Memory B cell (primary cell): ENCODE measurements at regions not wholly inside any gene's neighbourhood (a gene's known extent, or its start where the extent isn't known, plus 50 kb on each side); places are given as distances from the start of the nearest gene placed in this dataset.

ENCODE experiments used
- ATAC-seq: fragments of 150-1000 bp; cut with Tn5 transposase; 2 replicates; pipeline ENCODE4 v1.10.0; 2021; ENCODE audit warnings: low read depth, mild to moderate bottlenecking, moderate library complexity
- DNase-seq, 2 donors: peaks; one replicate each; pipeline ENCODE4 v3.0.0; 2022; ENCODE audit warnings: low spot score in 2 of 2
- H3K27ac Mint-ChIP-seq: one replicate; pipeline ENCODE4 v1.8.0; 2022; ENCODE audit warnings: mild to moderate bottlenecking, moderate library complexity, mixed read lengths
- H3K27me3 Mint-ChIP-seq: one replicate; pipeline ENCODE4 v1.8.0; 2022; ENCODE audit warnings: mixed read lengths
- H3K36me3 Mint-ChIP-seq: one replicate; pipeline ENCODE4 v1.8.0; 2022; ENCODE audit warnings: mild to moderate bottlenecking, mixed read lengths
- H3K4me1 Mint-ChIP-seq: one replicate; pipeline ENCODE4 v1.8.0; 2022; ENCODE audit warnings: mixed read lengths
- H3K4me3 Mint-ChIP-seq: one replicate; pipeline ENCODE4 v1.8.0; 2022; ENCODE audit warnings: mild to moderate bottlenecking, moderate library complexity, mixed read lengths
- H3K9me3 Mint-ChIP-seq: one replicate; pipeline ENCODE4 v1.8.0; 2022; ENCODE audit warnings: mixed read lengths

GRCh38 chr18:39795350-39795749 is 2159.7 kb upstream of the PIK3C3 start:
- Mint-ChIP-seq H3K27ac (no peak overlapping the region), H3K4me3 (no peak overlapping the region), H3K9me3 (peaks cover 1% of the 10 kb centered on the region), H3K4me1 (no peaks in the 10 kb centered on the region), H3K36me3 (no peaks in the 10 kb centered on the region), H3K27me3 (no peaks in the 10 kb centered on the region)
- ATAC-seq (no peak), DNase-seq (no peak)

DNA sequence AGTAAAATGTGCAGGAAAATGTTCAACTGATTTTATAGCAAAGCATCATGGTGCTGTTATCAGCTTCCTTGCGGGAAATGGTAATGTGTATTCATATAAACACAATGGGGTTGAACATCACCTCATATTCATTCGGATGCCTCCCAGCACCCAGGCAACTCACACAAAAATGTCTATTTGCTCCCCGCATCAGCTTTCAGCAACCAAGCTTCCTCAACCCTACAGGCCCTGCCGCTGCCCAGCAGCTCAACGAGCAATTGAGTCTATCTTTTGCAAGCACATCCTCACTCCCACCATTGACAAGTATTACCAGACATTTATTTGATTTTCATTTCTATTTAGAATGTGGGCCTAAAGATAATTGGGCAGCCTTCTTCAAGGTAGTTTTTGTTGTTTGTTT is 2161.4 kb upstream of the PIK3C3 start:
- no peak for ATAC-seq
- Mint-ChIP-seq H3K27ac (no peak overlapping the region), H3K27me3 (no peaks in the 10 kb centered on the region)

GRCh38 chr18:39788383-39788782 is 2166.7 kb upstream of the PIK3C3 start:
- Mint-ChIP-seq H3K4me3 (no peak overlapping the region), H3K27me3 (peaks cover 1% of the 10 kb centered on the region), H3K27ac (no peak overlapping the region), H3K36me3 (no peaks in the 10 kb centered on the region), H3K4me1 (no peaks in the 10 kb centered on the region), H3K9me3 (peaks cover 5% of the 10 kb centered on the region)
- DNase-seq (no peak), ATAC-seq (no peak)

More for the DNA sequence above, 2161.4 kb upstream of the PIK3C3 start:
- Mint-ChIP-seq H3K9me3 (peaks cover 4% of the 10 kb centered on the region), H3K4me3 (no peak overlapping the region), H3K36me3 (no peaks in the 10 kb centered on the region), H3K4me1 (no peaks in the 10 kb centered on the region)
- DNase-seq: no peak

DNA sequence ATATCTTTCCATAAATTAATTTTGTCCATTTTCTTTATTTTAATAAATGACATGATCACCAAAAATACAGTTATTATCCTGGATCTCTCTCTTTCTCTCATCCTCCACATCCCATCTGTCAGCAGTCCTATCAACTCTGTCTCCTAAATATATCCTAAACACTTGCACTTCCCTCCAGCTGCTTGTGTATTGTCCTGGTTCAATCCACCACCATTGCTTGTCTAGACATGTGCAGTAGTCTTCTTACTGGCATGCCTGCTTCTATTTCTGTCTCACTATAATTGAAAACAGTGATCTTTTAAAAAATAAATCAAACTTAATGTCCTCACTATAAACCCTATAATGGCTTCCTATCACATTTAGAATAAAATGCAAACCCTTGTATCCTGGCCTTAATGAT is 2168.6 kb upstream of the PIK3C3 start:
- Mint-ChIP-seq H3K27ac (no peak overlapping the region), H3K4me1 (no peaks in the 10 kb centered on the region), H3K9me3 (peaks cover 4% of the 10 kb centered on the region), H3K4me3 (no peak overlapping the region), H3K27me3 (peaks cover 1% of the 10 kb centered on the region), H3K36me3 (no peaks in the 10 kb centered on the region)
- no peak for DNase-seq
- no peak for ATAC-seq

- Mint-ChIP-seq H3K4me3 (no peak overlapping the region), H3K27ac (no peak overlapping the region), H3K4me1 (no peaks in the 10 kb centered on the region), H3K36me3 (no peaks in the 10 kb centered on the region), H3K27me3 (peaks cover 1% of the 10 kb centered on the region), H3K9me3 (peaks cover 4% of the 10 kb centered on the region)
- no peak for DNase-seq
- ATAC-seq: no peak
These were observed 2170.5 kb upstream of the PIK3C3 start for GRCh38 chr18:39784541-39784940.

DNA sequence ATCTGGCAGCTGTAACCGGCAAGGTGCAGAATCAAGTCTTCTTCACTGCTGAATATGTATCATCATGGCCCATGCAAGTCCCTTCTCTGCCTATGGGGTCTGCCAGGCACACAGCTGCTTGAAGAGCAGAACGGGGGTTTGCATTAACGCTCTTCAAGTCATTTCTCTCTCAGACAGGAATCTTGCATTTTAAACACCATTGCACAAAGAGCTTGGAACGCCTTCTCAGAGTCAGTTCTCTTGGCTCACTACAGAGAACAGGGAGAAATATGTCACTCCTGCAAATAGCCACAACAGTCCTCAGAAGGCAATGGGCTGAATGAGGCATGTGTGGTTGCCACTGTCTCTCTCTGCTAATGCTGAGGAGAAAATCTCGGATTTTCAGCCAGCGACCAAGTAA is 2173.5 kb upstream of the PIK3C3 start:
- Mint-ChIP-seq H3K36me3 (no peaks in the 10 kb centered on the region), H3K4me3 (no peak overlapping the region), H3K4me1 (no peaks in the 10 kb centered on the region), H3K27ac (no peak overlapping the region), H3K9me3 (peaks cover 3% of the 10 kb centered on the region), H3K27me3 (peaks cover 1% of the 10 kb centered on the region)
- DNase-seq (no peak), ATAC-seq (no peak)

DNA sequence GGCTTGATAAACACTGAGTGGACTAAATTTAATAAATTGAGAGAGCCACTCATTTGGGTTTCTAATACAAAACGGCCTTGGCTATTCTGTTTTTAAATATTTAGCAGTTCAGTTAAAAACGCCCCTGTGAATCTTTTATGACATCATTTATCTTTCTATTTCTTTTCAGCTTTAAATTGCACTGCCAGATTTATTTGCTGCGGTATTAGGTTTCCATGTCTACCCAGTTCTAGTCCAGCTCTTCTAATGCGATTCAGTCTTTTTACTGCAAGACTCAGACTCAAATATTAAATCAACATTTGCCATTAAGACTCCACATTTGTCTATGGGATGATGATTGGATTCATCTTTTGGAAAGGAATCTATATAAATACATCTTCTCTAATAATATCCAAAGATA is 2174.3 kb upstream of the PIK3C3 start:
- no peak overlapping the region for H3K27ac Mint-ChIP-seq
- peaks cover 1% of the 10 kb centered on the region for H3K9me3 Mint-ChIP-seq
- no peaks in the 10 kb centered on the region for H3K4me1 Mint-ChIP-seq
- no peaks in the 10 kb centered on the region for H3K27me3 Mint-ChIP-seq
- H3K36me3 Mint-ChIP-seq: no peaks in the 10 kb centered on the region
- ATAC-seq (no peak), DNase-seq (no peak)
- no peak overlapping the region for H3K4me3 Mint-ChIP-seq

GRCh38 chr18:39779926-39780325 is 2175.1 kb upstream of the PIK3C3 start:
- Mint-ChIP-seq H3K4me1 (no peaks in the 10 kb centered on the region), H3K27me3 (no peaks in the 10 kb centered on the region), H3K27ac (no peak overlapping the region), H3K36me3 (no peaks in the 10 kb centered on the region), H3K4me3 (no peak overlapping the region), H3K9me3 (peaks cover 1% of the 10 kb centered on the region)
- DNase-seq: no peak
- ATAC-seq: no peak

- Mint-ChIP-seq H3K36me3 (no peaks in the 10 kb centered on the region), H3K27me3 (no peaks in the 10 kb centered on the region), H3K4me1 (no peaks in the 10 kb centered on the region), H3K9me3 (peaks cover 1% of the 10 kb centered on the region), H3K4me3 (no peak overlapping the region), H3K27ac (no peak overlapping the region)
- no peak for ATAC-seq
- DNase-seq: no peak
These were observed 2178.3 kb upstream of the PIK3C3 start for GRCh38 chr18:39776766-39777165.

DNA sequence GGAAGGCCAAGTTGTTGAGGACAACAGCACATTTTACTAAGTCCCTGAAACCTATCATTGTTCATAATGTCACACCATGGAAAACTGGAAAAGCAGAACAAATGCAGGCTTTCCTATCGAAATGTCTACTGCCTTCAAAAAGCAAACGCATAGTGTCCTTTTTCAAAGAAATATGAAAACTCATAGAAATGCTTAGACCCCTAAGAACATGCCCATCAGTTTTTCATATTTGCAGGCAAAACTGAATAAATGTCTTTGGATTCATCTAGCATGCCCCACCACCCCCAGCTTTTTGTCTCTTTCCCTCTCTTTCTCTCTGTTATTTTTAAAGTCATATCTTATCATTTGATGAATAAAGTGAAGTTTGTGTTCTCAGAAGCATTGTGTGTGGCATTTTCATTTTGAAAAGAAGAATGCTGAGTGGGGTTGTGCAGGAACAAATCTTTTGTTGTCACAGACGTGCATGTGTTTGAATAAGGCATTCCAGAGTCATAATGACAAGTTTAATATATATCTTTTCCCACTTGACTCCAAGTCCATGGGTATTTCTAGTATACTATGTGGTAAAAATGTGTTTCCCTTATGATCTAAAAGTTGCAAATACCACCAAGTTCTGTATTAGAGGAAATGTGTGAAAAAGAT is 2180.0 kb upstream of the PIK3C3 start:
- ATAC-seq (no peak), DNase-seq (no peak)
- Mint-ChIP-seq H3K4me3 (no peak overlapping the region), H3K9me3 (peaks cover 1% of the 10 kb centered on the region), H3K27ac (no peak overlapping the region), H3K27me3 (no peaks in the 10 kb centered on the region), H3K36me3 (no peaks in the 10 kb centered on the region), H3K4me1 (no peaks in the 10 kb centered on the region)

GRCh38 chr18:39773646-39774045 is 2181.4 kb upstream of the PIK3C3 start:
- peaks cover 2% of the 10 kb centered on the region for H3K9me3 Mint-ChIP-seq
- no peak overlapping the region for H3K27ac Mint-ChIP-seq
- DNase-seq (no peak), ATAC-seq (no peak)
- H3K27me3 Mint-ChIP-seq: no peaks in the 10 kb centered on the region
- no peaks in the 10 kb centered on the region for H3K36me3 Mint-ChIP-seq
- no peaks in the 10 kb centered on the region for H3K4me1 Mint-ChIP-seq
- no peak overlapping the region for H3K4me3 Mint-ChIP-seq

DNA sequence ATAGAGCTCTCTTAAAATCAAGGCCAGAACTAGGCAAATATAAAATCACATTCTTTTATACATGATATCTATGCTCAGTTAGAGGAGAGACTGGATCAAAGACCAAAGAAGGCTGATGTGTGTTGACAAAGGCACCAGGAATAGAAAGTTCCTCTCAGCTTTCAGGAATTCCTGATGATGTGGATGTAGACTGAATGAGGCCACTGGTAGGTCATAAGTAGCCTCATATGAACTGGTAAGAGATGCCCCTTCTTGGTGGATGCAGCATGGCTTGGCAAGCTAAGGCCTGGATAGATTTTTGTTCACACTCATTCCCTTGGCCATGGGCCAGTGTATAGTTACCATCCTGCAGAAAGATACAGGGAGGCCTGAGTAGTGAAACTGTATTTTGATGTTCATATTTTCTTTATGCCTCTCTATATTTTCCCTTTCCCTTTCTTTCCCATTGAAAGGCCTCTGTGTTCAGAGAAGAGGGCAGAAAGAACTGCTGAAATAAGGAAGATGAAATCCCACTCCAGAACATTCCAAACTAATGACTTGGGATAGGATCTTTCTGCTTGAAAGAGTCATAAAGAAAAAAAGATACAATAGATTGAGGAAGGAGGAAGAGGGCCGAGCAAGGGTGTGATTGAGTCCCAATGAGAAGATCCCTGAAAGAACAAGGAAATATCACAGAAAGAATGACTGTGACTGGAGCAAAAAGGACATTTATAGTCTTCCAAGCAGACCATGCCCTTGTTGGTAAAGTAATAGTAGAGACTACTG is 2182.7 kb upstream of the PIK3C3 start:
- no peak for ATAC-seq

DNA sequence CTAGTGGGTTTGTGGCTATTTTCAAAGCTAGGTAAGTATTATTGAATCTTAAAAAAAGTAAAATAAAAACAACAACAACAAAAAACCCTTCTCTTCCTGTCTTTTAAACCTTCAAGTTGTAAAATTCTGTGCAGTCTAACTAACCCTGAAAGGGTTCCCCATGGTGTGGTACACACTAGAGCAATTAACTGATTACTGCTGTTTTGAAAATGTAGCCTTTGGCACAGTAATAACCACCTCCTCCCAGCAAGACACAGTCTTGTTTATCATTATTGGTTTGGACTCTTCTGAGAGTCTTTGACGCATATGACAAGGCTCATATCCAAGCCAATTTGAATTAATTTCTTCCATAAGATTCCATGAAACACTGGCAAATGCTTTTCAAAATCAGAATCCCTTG is 2184.6 kb upstream of the PIK3C3 start:
- ATAC-seq: no peak
- Mint-ChIP-seq H3K27ac (no peak overlapping the region), H3K4me1 (no peaks in the 10 kb centered on the region), H3K4me3 (no peak overlapping the region), H3K36me3 (no peaks in the 10 kb centered on the region), H3K27me3 (no peaks in the 10 kb centered on the region), H3K9me3 (peaks cover 2% of the 10 kb centered on the region)
- DNase-seq: no peak

More for the DNA sequence above, 2182.7 kb upstream of the PIK3C3 start:
- no peaks in the 10 kb centered on the region for H3K27me3 Mint-ChIP-seq
- no peak overlapping the region for H3K27ac Mint-ChIP-seq
- H3K9me3 Mint-ChIP-seq: peaks cover 2% of the 10 kb centered on the region
- no peak for DNase-seq
- H3K36me3 Mint-ChIP-seq: no peaks in the 10 kb centered on the region
- H3K4me1 Mint-ChIP-seq: no peaks in the 10 kb centered on the region
- no peak overlapping the region for H3K4me3 Mint-ChIP-seq

DNA sequence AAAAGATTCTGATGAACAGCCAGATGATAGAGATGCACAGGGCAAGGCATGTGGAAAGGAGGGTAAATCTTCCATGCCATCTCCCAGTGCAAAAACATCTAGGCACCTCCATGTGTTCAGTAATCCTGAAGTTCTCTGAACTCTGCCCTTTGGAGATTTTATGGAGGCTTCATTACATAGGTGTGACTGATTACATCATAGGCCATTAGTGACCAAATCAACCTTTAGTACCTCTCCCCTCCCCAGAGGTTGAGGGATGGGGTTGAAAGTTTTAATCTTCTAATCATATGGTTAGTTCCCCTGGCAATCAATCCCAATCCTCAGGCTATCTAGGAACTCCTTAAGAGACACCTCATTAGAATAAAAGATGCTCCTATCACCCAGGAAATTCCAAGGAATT is 2190.2 kb upstream of the PIK3C3 start:
- ATAC-seq (no peak), DNase-seq (no peak)
- Mint-ChIP-seq H3K9me3 (peaks cover 2% of the 10 kb centered on the region), H3K27me3 (no peaks in the 10 kb centered on the region), H3K4me3 (no peak overlapping the region), H3K36me3 (no peaks in the 10 kb centered on the region), H3K4me1 (no peaks in the 10 kb centered on the region), H3K27ac (no peak overlapping the region)

DNA sequence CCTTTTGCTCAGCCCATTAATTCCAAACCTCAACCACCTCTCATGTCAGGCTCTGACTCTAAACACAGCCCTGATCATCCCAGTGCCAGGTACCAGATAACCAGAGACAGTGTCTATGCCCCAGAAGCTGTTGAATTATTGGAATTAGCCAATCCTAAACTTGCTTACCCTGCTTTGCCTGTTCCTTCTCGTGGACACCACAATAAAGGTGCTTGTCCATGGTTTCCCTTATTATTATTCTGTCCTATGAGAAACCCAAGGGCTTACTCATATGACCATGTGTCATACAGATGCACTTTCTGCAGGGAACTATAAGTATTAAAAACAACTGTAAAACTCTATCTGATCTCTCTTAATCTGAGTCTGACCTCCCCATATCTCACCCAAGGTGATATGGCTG is 2193.8 kb upstream of the PIK3C3 start:
- no peak overlapping the region for H3K27ac Mint-ChIP-seq
- DNase-seq: no peak
- H3K36me3 Mint-ChIP-seq: no peaks in the 10 kb centered on the region
- H3K4me3 Mint-ChIP-seq: no peak overlapping the region
- no peak for ATAC-seq
- peaks cover 6% of the 10 kb centered on the region for H3K9me3 Mint-ChIP-seq
- H3K27me3 Mint-ChIP-seq: no peaks in the 10 kb centered on the region
- no peaks in the 10 kb centered on the region for H3K4me1 Mint-ChIP-seq
